GM18505 (cell line): ENCODE measurements at regions not wholly inside any gene's neighbourhood (a gene's known extent, or its start where the extent isn't known, plus 50 kb on each side); places are given as distances from the start of the nearest gene placed in this dataset.

Experiments used
- ATAC-seq: cut with Tn5 transposase; IDR thresholded peaks from one replicate; pipeline ENCODE4 v1.9.1; 2021; ENCODE audit not compliant: unreplicated experiment
- POLR2A ChIP-seq: IDR thresholded peaks from 4 replicates; pipeline ENCODE4 v1.6.1; 2011; ENCODE audit warnings: borderline replicate concordance; ENCODE audit not compliant: insufficient read depth, insufficient read length; ENCODE audit errors: extremely low read depth

DNA sequence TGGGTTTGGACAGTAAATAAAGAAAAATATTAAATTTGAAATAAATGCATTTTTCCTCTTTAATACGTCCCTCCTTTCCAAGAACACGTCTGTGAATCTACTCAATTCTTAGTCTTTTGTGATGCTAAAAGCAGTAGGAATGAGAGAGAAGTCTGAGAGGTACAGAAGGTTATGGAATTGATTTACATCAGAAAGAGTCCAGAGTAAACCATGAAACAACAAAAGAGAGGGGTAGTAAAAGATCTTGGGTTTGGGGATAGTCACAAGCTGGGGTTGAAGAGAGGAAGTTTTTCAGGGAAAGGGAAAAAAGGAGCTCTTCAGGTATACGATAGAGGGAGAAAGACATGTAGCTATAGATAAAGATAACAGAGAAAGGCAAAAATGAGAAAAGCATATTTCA is 215.4 kb downstream of the RAB28 start:
- no peak for TF ChIP-seq POLR2A
- no peak for ATAC-seq

DNA sequence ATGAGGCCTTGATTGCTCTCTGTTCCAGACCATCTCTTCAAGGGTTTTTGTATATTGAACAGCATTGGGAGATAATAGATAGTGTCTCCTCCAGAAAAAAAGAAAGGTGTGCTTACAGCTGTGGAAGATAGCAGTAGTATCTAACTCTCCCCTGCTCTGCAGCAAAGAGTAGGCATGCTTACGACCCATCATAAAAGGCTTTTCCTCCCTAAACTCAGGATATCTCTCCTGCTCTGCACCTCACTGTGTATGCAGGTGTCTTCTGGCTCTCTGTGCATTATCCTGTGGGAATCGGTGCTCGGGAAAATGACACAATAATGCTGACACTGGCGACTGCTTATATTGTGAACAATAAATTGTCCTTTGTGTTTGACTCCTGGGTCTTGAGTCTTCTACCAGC is 216.0 kb downstream of the RAB28 start:
- no peak for TF ChIP-seq POLR2A
- ATAC-seq, result no peak

DNA sequence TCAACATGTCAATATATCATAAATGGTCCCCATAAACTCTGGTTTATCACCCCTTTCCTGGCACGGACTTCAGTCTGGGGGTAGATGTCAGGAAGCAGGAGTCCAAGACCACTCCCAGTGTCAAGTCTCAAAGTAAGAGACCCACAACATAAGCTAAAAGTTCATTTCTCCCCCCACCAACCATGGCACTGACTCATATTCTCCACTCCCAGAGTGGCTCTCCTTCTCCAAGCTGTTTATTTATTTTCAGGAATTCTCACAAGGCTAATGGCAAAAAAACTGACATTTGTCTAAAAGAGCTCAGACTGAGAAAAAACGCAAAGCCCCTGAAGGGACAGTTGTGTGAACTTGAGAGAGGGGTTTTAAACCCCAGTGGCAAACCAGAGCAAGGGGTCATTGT is 217.0 kb downstream of the RAB28 start:
- TF ChIP-seq POLR2A, result no peak
- no peak for ATAC-seq

DNA sequence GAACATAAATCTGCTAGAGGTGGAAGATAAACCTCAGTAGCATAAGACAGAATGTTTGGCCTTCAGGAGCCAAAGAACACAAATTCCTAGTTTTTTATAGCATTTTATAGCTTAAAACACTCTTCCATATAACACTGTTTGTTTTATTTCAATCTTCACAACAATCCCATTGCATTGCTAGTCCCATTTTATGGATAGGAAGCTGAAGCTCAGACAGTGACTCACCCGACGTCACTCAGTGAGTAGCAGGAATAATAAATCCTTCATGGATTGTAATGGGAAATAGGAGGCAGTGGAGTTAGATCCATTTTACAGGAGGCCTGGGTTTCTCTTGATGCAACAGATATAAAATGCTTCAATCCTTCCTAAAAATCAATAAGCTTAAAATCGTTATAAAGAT is 217.5 kb downstream of the RAB28 start:
- no peak for TF ChIP-seq POLR2A
- no peak for ATAC-seq

DNA sequence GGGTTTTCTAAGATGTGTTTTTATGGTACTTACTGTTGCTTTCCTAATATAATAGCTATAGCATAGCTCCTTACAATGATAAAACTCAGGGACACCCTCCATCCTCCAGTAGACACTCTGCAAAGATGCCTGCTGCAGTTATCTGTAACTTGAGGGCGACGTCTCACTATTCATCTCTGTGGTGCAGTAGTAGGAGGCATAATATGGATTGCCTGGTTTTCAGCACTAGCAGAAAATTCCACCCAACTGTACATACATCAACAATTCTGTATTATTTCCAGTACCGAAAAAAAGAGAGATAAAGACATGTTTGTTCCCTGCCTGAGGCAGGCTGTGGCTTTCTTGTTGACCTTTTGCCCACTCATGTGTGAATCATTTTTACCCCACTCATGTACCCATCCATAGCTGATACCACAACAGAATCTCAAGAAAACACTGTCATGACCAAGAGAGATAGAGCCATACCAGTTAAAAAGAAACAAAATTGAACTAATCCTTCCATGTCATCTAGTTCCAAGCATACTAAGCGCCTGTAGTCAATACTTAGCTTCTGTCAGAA is 220.1 kb downstream of the RAB28 start:
- TF ChIP-seq POLR2A, result no peak
- no peak for ATAC-seq

DNA sequence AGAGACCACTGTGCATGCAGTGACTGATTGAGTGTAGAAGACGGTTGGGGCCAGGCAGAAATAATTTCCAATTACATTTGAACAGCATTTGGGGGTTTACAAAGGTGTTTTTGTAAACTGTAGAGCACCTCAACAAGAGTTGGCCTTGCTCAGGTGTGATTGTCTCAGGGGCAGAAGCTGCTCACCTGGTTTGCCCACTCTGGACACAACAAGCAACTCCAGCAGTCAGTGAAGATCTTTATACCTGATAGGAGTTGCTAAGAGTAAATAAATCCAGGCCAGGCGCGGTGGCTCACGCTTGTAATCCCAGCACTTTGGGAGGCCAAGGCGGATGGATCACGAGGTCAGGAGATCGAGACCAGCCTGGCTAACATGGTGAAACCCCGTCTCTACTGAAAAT is 221.3 kb downstream of the RAB28 start:
- no peak for ATAC-seq
- TF ChIP-seq POLR2A, result no peak

DNA sequence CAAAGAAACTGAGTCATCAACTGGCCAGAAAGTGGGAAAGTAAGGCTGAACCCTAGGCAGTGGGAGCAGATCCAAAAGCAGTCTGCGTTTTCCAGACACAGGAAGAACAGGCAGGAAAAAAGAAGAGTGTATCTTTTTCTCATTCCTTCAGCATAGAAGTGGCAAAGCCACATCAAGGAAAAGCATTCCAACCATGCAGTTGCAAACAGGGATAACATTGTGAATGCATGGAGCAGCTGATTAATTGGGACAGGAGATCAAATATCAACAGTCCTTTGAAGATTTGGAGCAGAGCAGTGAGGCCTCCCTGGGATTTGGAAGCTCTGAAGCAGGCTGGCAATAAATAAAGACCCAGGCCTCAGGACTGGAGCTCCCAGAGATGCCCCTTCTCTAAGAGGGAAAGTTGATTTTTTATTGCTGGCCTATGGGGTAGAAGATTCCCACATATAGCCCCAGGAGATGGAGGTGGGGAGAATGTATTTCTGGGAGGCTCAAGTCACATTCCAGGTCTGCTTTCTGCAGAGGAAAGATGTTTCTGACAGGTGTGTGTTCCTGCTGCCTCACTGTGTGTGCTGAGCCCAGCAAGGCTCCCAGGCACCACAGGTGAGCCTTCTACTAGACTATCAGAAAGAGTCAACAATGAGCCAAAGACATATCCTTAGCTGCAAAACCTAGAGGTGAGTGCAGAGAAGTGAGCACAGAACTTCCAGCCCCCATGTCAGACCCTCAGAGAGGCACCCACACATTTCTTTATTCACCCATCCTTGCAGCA is 222.5 kb downstream of the RAB28 start:
- TF ChIP-seq POLR2A, result no peak
- no peak for ATAC-seq

DNA sequence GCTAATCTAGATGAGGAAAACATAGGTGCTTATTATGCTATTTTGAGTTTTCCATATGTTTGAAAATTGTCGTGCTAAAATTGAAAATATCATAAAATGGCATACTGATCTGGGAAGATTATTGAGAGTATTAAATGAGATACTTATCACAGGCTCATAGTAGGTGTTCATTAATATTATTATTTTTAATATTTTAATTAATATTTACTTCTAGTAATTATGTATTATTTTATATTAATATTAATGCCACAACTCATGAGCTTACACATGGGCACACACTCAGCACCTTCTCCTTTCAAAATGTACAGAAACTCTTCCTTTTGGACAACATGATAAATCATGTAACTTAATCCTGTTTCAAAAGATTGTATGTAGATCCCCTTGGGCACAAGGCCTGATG is 223.6 kb downstream of the RAB28 start:
- no peak for TF ChIP-seq POLR2A
- no peak for ATAC-seq

DNA sequence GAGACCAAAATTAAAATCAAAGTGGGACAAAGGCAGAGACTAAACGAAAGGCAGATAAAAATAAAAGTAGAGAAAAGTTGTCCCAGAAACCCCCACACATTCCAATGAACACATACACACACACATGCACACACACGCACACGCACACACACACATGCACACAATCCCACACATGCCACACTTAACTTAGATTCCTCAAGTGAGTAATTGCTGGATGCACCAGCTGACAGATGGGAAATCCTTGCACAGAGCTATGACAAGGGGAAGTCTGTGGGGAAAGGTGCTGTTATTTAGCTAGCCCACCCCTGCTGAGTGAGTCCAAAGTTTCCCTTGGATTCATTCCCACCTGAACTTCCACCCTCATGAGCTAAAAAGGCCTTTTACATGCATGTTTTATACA is 233.9 kb downstream of the RAB28 start:
- ATAC-seq, result no peak
- TF ChIP-seq POLR2A, result no peak

DNA sequence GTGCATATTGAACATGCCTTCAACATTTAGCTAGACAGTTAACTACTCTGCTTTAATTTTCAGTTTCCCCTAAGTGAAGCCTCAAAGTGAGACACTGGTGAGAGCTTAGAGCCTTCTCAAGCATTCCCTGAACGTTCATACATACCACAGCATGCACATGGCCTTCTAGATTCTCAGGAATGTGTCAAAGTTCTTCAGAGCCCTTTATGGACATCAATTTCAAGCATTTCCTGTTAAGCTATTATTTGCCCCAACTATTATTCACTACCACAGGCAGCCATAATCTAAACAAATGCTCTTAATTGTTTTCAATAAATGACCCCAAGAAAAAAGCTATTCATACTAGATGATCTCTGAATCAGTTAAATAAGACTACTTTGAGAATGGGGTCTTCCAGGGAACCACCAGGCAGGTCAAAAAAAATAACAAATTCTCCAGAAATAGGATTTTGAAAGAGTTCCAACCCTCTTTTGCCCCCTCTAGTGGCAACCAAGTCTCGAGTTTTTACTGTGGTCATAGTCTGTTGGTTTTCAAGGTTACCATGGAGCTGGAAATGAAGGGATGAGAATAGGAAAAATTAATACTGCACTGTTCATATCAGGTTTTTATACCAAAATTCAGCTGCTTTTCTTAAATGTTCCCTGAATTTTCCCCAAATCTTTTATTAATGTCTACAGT is 235.4 kb downstream of the RAB28 start:
- ATAC-seq, result no peak
- no peak for TF ChIP-seq POLR2A

DNA sequence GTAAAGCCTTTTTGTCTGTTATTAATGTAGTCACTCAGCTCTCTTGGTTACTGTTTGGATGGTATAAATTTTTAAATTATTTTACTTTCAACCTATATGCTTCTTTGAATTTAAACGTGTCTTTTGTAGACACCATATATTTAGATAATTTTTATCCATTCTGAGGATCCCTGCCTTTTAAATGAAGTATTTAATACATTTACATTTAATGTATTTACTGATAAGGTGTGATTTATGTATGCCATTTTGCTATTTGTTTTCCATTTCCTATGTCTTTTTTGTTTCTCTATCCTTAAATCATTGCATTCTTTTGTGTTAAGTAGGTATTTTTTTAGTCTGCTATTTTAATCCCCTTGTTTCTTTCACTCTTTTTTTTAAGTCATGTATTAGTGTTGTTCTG is 238.0 kb downstream of the RAB28 start:
- TF ChIP-seq POLR2A, result no peak
- ATAC-seq, result no peak

DNA sequence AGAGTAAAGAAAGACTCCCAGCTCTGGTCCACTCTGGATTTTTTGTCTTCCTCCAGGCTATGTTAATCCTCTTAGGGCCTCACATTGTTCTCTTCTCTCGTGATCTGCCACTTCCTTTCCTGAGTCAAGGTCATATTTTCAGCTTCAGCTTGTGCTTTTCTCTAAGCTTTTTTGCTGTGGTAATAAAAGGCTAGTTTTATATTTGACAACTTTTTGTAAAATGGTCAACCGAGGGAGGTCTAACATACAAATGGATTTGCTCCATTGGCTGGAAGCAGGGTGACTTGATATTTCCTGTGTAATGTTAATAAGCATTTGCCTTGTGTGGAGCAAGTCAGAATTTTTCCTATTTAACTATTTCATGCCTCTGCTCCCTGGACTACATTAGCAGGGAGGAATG is 239.7 kb downstream of the RAB28 start:
- no peak for TF ChIP-seq POLR2A
- ATAC-seq, result no peak

DNA sequence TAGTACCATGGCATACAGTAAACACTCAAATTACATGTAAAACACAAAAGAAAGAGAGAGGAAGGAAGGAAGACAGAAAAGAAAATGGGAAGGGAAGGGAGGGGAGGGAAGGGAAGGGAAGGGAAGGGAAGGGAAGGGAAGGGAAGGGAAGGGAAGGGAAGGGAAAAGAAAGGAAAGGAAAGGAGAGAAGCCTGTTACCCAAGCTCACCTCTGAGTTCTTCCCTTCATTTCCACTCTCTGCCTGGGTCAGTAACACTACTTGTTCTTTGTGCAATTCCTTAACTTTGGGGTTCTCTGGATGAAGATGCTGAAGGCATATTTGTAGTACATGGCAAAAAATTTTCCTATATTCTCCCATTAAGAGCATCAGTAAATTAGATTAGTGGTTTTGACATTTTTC is 241.0 kb downstream of the RAB28 start:
- ATAC-seq, result no peak
- no peak for TF ChIP-seq POLR2A

DNA sequence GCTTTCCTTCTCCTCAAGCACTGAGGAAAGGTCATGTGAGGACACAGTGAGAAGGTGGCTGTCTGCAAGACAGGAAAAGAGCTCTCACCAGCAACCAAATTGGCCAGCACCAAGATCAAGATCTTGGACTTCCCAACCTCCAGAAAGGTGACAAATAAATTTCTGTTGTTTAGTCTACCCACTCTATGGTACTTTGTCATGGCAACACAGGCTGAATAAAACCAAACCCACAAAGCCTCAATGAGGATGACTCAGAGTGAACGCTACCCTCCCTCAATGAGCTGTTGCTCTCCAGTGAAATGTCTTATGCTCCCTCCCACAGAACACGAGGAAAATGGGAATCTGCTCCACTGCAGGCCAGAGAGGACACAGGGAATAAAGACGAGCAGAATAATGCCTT is 244.1 kb downstream of the RAB28 start:
- ATAC-seq, result no peak
- TF ChIP-seq POLR2A, result no peak

DNA sequence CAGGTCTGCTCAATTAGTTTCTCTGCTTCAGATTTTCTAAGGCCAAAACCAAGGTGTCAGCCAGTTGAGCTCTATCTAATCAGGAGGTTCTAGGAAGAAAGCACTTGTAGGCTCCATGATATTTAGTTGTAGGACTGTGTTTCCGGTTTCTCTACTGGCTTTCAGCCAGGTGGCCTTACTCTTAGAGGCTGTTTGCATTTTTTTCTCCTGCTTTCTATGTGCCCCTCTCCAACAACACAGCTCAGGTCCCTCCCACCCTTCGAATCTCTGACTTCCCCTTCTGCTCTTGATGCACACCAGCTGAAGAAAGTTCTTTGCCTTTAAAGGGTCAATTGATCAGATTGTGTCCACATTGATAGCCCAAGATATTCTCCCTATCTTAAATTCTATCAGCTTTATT is 245.2 kb downstream of the RAB28 start:
- TF ChIP-seq POLR2A, result no peak
- no peak for ATAC-seq

DNA sequence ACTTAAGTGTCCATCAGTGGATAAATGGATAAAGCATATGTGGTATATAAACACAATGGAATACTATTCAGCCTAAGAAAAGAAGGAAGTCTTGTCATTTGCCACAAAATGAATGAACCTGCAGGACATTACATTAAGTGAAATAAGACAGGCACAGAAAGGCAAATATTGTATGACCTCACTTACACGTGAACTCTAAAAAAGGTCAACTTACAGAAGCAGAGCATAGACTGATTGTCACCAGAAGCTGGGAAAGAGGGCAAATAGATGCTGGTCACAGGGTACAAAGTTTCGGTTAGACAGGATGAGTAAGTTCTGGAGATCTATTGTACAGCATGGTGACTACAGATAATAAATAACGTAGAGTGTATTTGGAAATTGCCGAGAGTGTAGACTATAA is 247.7 kb downstream of the RAB28 start:
- ATAC-seq, result no peak
- no peak for TF ChIP-seq POLR2A
